ENCODE measurements at regions not wholly inside any gene's neighbourhood (a gene's known extent, or its start where the extent isn't known, plus 50 kb on each side); places are given as distances from the start of the nearest gene placed in this dataset.
A peak's percentile ranks its signal among the peaks of the same experiment; 100 is the strongest.
"Not testable (repeated sequence)": the region's sequence is repeated elsewhere in the genome, so short reads cannot be mapped to it uniquely, and the experiment has no call there.

DNA sequence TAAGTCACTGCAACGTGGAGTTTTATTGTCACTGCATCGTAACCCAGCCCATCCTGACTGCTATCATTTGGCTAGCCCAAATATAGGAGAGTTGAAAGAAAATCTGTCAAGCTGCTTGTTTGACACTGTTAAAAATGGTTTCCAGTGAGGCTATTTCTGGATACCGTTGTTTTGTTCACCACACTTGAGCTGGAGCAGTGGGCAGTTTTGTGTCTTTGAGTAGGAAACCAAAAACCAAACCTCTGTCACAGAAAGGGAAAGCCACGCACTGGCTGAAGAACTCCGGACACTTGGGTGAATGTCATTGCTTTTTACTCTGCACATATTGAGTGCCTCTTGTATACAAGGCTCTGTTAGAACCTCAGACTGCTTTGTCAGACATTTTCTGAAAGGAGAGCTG, 446.4 kb upstream of the CFAP20DC start:
- ATAC-seq = no peak

DNA sequence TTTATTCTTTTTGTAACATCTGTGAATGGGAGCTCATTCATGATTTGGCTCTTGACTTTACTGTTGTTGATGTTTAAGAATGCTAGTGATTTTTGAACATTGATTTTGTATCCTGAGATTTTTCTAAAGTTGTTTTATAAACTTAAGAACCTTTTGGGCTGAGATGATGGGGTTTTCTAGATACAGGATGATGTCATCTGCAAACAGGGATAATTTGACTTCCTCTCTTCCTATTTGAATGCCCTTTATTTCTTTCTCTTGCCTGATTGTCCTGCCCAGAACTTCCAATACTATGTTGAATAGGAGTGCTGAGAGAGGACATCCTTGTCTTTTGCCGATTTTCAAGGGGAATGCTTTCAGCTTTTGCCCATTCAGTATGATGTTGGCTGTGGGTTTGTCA, 445.1 kb upstream of the CFAP20DC start:
- not testable (repeated sequence) for ATAC-seq

DNA sequence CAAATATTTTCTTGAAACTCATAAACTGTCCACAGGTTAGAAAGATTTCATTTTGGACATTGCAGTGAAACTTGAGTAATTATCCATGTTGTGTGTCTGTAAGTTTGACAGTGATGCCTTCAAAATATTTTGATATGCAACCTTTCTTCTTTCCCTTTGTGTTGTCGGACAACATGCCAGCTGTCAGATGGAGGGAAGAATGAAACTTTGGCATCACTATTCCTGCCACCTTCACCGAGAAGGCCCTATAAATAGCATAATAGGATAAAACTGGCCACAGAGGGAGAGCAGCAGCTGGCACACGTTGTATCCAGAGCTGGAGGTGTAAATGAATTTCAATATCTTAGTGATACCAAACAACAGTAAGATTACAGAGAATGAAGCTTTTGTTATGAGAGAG, 436.7 kb upstream of the CFAP20DC start:
- no peak for ATAC-seq

DNA sequence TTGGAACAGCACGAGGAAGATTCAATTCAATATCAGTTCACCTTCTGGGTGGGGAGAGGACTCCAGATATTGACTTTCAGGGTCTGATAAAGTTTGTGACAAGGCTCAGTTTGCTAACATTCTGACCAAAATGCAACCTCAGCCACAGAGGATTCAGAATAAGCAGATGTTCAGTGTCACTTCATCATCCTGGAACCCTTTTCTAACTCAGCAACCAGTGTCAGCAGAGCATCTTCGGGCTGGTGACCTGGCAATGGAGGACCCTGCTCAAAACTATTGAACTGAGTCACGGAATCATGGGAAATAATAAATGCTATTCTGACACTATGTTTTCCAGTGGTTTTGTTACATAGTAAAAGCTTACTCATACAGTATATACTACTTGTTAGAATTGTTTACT, 433.4 kb upstream of the CFAP20DC start:
- ATAC-seq = no peak

DNA sequence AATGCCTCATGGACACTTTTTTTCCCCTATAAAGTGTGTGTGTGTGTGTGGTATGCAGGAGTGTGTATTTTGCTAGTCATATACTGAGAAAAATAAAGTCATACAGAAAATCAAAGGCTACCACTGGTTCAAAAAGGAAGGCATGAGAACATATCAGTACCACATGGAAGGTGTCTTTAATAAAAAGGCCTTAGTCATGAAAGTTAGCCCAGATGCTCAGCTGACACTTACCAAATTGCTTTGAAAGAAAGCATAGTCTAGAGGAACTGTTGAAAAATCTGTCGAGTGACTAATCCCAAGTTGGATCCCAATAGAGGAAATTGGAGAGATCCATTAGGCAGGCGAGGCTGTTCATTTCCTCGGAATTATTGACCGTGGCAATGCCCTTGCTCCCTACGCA, 432.9 kb upstream of the CFAP20DC start:
- no peak for ATAC-seq

DNA sequence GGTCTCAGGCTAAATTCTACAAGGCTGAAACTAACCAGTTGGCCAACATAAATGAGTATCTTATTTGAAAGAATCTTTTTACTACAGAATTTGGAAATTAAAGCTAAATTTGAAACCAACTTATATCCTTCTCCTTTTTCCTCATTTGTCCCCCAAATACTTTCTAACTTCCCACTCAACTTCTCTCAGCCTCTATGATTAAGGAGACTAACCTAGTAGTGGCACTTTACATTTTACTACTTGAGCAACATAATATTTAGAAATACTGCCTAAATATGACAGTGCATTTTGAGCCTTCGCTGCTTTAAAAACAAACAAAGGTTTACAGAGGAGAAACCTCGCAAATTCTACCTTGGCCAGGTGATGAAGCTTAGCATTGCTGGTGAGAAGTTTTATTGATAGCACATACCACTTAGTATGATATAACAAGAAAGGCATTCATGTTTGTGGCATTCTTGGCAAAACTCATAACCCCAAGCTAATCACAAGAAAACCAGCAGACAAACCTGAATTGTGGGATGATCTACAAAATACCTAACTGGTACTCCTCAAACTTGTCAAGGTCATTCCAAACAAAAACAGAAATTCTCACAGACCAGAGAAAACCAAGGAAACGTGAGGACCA, 432.1 kb upstream of the CFAP20DC start:
- ATAC-seq = no peak

DNA sequence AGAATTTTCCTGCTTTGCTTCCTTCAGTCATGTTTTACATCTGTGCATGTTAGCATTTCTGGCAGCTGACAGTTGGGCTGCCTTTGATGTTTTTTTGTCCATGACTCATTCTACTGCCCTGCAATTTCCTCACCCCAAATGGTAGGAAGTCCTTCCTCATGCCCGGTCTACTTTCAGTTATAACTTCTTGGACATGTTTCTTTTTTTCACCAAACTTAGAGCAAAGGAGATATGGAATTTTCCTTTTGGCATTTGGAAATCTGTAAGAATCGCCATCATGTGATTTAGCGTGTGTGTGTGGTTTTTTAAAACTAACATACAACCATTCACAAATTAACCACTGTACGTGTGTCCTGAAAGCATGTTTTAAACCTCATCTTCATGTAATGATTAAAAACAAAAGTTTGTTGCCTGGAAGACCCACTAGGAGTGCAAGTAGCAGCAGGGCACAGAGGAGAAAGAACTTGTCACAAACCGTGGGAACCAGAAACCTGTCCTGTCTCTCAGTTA, 430.7 kb upstream of the CFAP20DC start:
- ATAC-seq = peak; percentile 71

DNA sequence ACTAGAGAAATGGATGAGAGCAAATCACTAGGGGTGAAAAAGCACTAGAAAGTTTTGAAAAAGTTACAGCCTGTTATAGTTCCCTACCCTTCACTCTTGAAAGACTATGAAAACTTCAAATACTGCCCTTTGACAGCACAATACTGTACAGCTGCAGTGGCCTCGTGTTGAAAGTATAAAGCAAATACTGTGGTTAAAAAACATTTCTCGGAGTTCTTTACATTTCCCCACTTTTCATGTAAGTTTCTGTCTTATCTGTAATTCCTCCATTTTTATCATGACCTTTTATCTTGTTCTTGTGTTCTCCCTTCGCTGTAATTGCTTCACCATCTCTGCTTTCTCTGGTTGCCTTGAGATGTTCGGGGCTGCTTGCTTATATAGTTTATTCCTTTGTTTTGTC, 423.8 kb upstream of the CFAP20DC start:
- no peak for ATAC-seq

DNA sequence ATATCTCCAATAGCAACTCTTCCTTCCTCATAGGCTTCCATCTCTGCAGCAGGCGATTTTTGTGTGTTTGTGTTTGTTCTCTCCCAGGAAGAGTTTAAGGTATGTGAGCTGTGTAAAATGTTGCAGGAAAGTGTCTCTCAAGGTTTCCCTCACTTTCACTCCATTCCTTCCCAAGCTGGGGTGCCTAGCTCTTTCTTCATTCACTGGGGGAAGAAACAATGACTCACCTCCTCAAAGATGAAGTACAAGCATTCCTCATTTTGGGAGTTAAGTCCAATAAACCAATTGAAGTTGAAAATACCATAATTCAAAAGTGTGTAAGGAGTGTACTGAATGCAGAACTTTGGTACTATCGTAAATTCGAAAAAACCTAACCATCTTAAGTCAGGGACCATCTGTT, 422.7 kb upstream of the CFAP20DC start:
- ATAC-seq = no peak

DNA sequence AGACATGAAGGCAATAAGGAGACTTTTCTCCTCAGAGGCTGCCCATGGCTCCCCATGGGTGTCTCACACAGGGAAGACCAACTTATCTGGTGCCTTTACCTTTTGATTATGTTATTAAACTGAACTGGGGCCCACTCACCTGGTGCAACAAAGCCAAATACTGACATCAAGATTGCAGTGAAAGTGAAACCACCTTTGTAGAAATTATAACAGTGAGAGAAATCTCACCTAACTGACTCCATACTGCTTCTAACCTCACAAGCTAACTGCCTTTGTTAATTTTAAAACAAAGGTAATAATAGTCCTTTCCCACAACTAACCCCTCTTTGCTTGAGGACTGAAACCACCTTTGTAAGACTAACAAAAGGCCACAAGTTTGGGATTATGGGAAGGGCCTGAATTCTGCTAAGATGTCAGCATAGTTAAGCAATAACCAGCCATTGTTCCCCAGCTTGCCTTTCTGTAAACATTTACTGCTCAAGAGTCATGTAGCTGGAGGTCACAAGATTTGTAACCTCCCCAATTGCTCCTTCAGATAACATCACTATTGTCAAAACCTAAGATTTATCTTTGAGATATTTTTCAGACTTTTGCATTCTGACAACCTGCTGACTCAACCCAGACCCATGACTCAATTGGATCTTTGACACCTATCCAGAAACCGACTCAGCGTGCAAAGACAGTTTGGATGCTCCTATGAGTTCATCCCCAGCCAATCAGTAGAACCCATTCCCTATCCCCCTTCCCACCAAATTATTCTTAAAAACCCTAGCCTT, 420.3 kb upstream of the CFAP20DC start:
- ATAC-seq = no peak

DNA sequence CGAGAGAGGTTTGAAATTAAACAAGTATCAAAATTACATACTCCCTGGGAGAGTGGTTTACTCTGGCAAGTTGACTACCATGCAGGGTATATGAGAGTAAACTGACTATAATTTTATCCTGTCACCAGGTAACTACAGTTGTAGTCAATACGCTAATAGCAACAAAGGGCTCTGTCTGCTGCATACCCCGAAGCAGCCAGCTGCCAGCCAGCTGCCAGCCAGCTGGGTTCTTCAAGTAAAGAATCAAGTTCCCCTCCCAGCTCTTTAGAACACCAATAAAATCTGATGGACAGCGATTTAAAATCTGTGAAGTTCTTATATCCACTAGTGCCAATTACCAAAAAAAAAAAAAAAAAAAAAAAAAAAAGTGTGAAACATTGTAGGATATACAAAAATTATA, 417.7 kb upstream of the CFAP20DC start:
- no peak for ATAC-seq

DNA sequence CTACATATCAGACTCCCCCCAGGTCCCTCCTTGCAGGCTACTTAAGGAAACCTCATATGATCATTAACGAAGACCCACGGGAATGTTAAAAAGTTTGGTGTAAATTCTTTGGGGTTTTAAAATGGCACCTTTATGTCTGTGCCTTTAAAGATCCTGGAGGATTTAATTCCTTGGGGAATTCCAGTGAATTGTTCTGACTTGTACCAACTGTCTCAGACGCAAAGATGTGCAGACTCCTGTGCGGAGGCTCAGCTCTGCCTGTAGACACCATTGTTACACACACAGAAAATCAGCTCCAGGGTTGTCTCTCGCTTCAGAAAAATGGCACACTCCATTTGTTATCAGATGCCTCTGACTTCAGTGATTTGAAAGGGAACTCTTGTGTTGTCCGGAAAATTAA, 414.4 kb upstream of the CFAP20DC start:
- no peak for ATAC-seq

DNA sequence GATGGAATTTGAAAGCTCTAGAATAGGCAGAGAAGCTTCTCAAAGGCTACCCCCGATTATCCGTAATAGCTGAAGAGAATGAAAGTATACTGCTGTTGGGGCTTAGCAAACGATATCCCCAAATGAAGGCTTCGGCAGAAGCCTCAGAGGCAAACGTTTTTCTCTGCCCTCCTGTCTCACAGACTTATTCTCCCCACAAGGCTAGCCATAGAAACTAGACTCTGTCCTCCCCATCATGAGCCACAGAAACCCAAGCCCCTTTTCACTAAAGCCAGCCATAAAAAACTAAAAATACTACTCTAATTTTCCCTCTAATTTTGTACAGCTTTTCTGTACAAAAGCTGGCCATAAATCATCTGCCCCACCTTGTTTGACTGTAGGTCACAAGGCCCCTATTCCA, 413.4 kb upstream of the CFAP20DC start:
- ATAC-seq = no peak

DNA sequence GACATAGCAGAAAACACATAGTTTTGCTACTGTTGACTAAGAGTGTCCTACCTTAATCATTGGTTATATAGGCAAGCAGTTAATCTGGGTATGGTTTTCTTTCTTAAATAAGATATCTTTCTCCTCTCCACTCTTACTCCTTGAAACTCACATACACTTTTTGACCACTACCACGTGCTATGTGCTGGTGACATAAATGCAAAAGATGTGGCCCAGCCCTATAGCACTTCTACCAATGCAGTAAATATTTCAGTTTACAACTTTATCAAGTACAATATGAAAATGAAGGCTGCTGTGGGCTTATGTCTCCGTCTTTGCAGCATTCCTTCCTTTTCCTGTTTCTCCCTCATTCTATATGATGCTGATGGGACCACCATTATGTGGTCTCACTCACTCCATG, 410.2 kb upstream of the CFAP20DC start:
- ATAC-seq = no peak

DNA sequence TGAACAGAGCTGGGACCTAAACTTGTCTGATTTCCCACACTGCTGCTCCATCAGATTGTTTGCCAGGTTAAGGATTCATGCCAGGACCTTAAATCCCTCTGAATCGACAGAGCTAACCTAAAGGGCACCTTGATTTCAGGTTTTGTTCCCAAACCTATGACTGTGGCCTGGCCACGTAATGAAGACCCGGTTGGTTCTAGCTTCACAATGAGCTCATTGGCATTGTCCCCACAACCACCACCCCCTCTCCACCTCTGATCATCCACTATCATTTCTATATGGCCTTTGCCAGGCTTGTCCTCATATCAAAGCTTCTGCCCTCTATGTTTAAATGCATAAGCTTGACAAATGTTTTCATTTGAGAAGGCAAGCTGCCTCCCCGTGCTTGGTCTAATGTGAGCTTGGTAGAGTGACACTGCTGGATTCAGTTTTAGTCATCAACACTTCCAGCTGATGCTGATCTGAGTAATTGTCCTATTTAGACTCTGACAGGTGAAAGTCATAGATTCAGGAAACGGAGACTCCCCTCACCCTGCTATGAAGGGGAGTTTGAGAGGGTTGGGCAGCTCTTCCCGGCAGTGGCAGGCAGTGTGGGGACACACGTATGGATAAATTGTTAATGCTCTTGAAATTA, 407.1 kb upstream of the CFAP20DC start:
- no peak for ATAC-seq

DNA sequence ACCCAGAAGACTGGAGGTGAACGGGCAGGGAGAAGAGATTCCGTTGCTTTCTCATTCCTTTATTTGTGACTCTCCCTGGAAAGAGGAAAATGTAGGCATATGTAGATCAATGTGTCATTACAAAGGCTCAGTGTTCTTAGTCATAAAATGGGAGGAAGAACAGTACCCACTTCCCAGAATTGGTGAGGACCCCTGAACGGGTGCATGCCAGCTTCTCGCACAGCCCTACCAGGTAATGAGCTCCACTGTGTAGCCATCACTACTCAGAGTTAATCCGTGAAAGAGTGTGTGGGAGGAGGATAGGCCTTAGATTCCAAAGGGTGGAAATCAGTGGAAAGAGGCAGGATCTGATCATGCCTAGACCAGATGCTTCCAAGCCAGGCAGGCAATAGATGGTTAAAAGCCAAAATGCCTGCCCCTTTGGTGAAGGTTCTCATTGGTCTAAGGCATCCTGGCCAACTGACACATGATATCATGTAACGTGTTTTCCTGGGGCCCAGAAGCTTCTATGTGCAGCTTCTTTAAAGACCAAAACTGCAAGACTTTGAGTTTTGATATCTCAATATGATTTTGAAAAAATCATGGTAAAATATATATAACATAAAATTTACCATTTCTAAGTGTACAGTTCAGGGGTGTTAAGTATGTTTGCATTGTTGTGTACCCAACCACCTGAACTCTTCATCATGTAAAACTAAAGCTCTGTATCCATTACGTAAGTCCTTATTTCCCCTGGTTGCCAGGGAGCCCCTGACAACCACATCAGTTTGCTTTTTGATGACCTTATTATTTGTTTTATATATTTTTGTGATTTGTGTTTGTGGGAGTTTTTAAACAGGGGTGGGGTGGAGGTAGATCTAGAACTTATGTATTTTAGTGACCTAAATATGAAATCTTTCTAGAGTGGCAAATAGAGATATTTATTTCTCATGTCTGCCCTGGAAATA, 402.2 kb upstream of the CFAP20DC start:
- ATAC-seq = no peak

DNA sequence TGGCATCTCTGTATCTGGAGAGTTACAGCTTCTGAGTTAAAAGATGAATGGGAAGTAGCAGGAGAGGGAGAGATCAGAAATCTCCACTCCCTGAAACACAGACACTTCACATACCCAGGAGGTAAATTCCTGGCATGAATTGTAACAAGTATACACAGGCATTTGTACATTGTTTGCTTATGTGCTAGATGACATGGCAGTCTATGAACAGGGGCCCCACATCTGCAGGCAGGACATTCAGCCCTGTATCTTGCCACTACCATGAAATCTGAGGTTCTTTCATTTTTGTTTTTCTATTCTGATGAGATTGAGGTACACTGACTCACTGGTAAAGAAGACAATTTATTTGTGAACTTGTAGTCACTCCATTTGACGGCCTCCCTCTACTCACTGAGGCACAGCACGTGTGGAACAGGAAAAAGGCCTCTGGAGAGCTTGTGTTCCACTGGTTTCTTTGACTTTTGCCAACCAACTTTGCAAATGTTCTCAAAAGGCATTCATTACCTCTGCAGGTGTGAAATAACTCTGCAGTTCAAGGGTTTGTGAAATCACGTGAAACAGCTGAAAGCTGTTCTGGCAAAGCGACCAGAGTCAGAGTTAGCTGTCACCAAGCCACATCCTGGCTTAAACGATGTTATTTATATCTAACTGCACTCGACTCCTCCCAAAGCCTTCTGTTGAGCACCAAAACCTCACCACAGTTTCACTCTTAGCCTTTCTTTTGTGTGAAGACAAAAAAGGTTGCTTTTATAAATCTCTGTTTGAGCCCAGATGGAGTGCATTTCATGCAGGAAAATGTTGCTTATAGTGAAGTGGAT, 401.3 kb upstream of the CFAP20DC start:
- ATAC-seq = peak; percentile 64

DNA sequence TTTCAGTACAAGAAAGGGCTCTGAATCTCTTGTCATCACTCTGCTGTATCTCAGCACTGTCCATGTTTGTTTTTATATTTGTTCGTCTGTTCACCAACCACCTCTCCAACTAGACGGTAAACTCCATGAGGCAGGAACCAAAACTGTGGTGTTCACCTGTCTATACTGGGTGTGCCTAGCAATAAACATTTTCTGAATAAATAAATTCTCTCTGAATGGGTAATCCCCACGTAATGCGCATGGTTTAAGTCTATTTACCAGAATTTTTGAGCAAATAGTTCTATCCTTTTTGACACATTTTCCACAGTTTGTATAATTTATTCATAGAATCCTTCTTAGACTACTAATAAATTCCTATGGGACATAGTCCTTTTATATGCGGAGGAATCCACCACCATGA, 400.6 kb upstream of the CFAP20DC start:
- no peak for ATAC-seq

DNA sequence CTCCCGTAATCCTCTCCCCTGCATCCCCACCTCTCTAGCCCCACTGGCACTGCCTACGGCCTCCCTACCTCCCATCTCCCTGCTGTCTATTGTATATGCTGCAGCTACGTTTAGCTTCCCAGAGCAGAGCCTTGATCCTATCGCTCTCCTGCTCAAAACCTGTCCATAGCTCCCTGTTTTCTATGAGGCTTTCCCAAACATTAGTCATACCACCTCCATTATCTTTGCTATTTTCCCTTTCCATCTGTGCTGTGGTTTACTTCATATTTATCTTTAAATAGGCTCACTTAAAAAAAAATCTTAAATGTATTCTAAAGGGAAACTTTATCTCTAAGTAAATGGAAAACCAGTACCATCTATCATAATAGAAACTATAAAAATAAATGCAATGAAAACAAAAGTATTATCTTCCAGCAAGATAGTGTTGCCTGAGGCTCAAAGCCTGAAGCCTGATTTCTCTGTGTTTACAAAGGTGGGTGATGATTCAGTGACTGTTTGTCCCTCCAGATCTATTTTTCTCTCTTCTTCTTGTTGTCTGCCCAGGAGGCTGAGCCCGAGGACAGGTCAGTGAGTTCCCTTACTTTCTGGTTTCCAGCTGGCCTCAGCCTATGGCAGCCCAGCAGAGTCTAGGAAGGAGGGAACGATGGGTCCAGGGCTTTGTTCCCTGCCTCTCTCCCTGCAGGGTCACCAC, 397.1 kb upstream of the CFAP20DC start:
- no peak for ATAC-seq

DNA sequence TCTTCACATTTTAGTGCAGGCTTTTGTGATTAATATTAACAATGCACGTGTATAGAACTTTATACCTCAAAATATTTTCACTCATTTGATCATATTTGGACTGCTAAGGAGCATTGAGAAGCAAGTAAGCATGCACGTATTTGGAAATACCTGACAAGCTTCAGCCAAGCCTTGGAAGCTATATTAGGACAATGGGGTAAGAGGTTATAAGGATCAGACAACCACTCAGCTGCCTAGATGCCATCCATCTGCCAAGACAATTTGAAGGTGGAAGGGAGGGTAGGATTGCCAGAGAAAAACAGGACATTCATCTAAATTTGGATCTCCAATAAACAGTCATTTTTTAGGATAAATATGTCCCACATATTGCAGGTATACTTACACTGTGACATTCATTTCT, 394.9 kb upstream of the CFAP20DC start:
- no peak for ATAC-seq

DNA sequence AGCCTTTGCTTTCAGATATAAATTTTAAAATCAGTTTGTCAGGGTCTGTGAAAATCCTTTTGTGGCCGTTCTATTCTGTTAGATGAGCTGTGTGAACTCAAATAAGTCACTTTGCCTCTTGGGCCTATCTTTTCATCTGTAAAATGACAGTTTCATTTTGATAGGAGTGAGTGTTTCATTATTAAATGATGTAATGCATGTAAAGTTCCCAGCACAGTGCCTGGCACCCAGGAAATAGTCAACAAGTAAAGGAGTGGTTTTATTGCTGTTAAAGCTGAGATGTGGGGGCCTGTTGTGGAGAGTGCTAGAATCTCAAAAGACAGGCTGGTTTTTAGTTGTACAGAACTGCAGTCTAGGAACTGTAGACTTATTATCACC, 394.5 kb upstream of the CFAP20DC start:
- no peak for ATAC-seq
